CD4-positive, alpha-beta T cell (primary cell): ENCODE measurements at regions not wholly inside any gene's neighbourhood (a gene's known extent, or its start where the extent isn't known, plus 50 kb on each side); places are given as distances from the start of the nearest gene placed in this dataset.

ENCODE experiments used
- ATAC-seq: fragments of 200-7000 bp; cut with Tn5 transposase; one replicate; pipeline ENCODE4 v1.10.0; 2022; ENCODE audit warnings: mild to moderate bottlenecking; ENCODE audit not compliant: poor library complexity
- CTCF ChIA-PET: fragments of 350-600 bp; sonication (Branson Sonifier 250); formaldehyde crosslinking; loops from one replicate; lab custom pipeline; 2021; ENCODE audit warnings: antibody characterized with exemption, inconsistent platforms; lab: Charles Lee
- POLR2A ChIA-PET: fragments of 350-600 bp; sonication (Branson Sonifier 250); formaldehyde crosslinking; loops from one replicate; lab custom pipeline; 2021; ENCODE audit warnings: antibody characterized with exemption, inconsistent platforms; lab: Charles Lee
- DNase-seq, 14 experiments: peaks; one replicate each; pipeline ENCODE4 v3.0.0-alpha.2; 2013 to 2020; ENCODE audit warnings: mixed read lengths in 2 of 14
- H3K27ac ChIP-seq, 2 donors: one replicate each; pipeline versions ENCODE4 v1.5.1 to v1.7.0; 2013; ENCODE audit warnings: low read length in 2 of 2, low read depth in 1 of 2, mild to moderate bottlenecking in 1 of 2
- H3K27me3 ChIP-seq, 2 experiments: 1 replicate in 1 of 2; 2 replicates in 1 of 2; pipeline versions ENCODE4 v1.6.1 to v1.7.0; 2013; ENCODE audit warnings: low read length in 2 of 2, control low read depth in 1 of 2, mild to moderate bottlenecking in 1 of 2, moderate library complexity in 1 of 2; ENCODE audit not compliant: insufficient read depth in 2 of 2, control insufficient read depth in 1 of 2
- H3K36me3 ChIP-seq: one replicate; pipeline ENCODE4 v1.6.1; 2013; ENCODE audit warnings: low read length, control low read depth; ENCODE audit not compliant: insufficient read depth
- H3K4me1 ChIP-seq: one replicate; pipeline ENCODE4 v1.6.1; 2013; ENCODE audit warnings: low read length, control low read depth; ENCODE audit not compliant: insufficient read depth
- H3K4me3 ChIP-seq: one replicate; pipeline ENCODE4 v1.5.1; 2013; ENCODE audit warnings: mild to moderate bottlenecking, low read length, moderate library complexity
- H3K9me3 ChIP-seq, 2 experiments: 1 replicate in 1 of 2; 2 replicates in 1 of 2; pipeline versions ENCODE4 v1.6.1 to v1.7.0; 2013; ENCODE audit warnings: low read length in 2 of 2, mild to moderate bottlenecking in 2 of 2, control low read depth in 1 of 2, moderate library complexity in 1 of 2; ENCODE audit not compliant: control insufficient read depth in 1 of 2, insufficient read depth in 1 of 2
- H3K27ac Mint-ChIP-seq: one replicate; pipeline ENCODE4 v1.8.0; 2020; ENCODE audit warnings: mixed read lengths
- H3K27me3 Mint-ChIP-seq: one replicate; pipeline ENCODE4 v1.8.0; 2021; ENCODE audit warnings: mixed read lengths
- H3K36me3 Mint-ChIP-seq: one replicate; pipeline ENCODE4 v1.8.0; 2021; ENCODE audit warnings: low read depth, mixed read lengths
- H3K4me1 Mint-ChIP-seq: one replicate; pipeline ENCODE4 v1.8.0; 2021; ENCODE audit warnings: low read depth, mixed read lengths
- H3K4me3 Mint-ChIP-seq: one replicate; pipeline ENCODE4 v1.8.0; 2020; ENCODE audit warnings: mild to moderate bottlenecking, mixed read lengths
- H3K9me3 Mint-ChIP-seq: one replicate; pipeline ENCODE4 v1.8.0; 2020; ENCODE audit warnings: mixed read lengths
- CTCF ChIP-seq: fragments of 200-600 bp; IDR thresholded peaks from one replicate; pipeline ENCODE4 v1.8.0; 2022; ENCODE audit warnings: antibody characterized with exemption, mild to moderate bottlenecking
- intact Hi-C, 2 experiments: fragments of 100-400 bp; cut with DNase I in 1 of 2; cut with micrococcal nuclease in 1 of 2; formaldehyde crosslinking; loops; one replicate each; pipeline versions ENCODE4 v1.15.1 to v1.9.0; 2023 to 2025; cut with DNase I, micrococcal nuclease

- Histone ChIP-seq H3K27ac (no peak overlapping the region), H3K36me3 (no peaks in the 10 kb centered on the region), H3K4me3 (no peak overlapping the region), H3K27me3 (no peaks in the 10 kb centered on the region), H3K9me3 (no peaks in the 10 kb centered on the region), H3K4me1 (no peaks in the 10 kb centered on the region)
- no peak overlapping the region for H3K27ac Mint-ChIP-seq
- no peak for TF ChIP-seq CTCF
- ChIA-PET CTCF (no interaction called here), POLR2A (no interaction called here)
- intact Hi-C loops = no loop called here
- peaks cover 3% of the 10 kb centered on the region for H3K9me3 Mint-ChIP-seq
- no peak for ATAC-seq
- DNase-seq = no peak
- no peaks in the 10 kb centered on the region for H3K4me1 Mint-ChIP-seq
- H3K4me3 Mint-ChIP-seq = no peak overlapping the region
- H3K27me3 Mint-ChIP-seq = no peaks in the 10 kb centered on the region
- no peaks in the 10 kb centered on the region for H3K36me3 Mint-ChIP-seq
These were observed 829.4 kb downstream of the EPHA7 start for GRCh38 chr6:92589996-92590395.

- Mint-ChIP-seq H3K27ac (no peak overlapping the region), H3K4me1 (no peaks in the 10 kb centered on the region), H3K36me3 (no peaks in the 10 kb centered on the region), H3K27me3 (no peaks in the 10 kb centered on the region), H3K9me3 (peaks cover 3% of the 10 kb centered on the region), H3K4me3 (no peak overlapping the region)
- H3K4me1 ChIP-seq = no peaks in the 10 kb centered on the region
- H3K9me3 ChIP-seq = no peaks in the 10 kb centered on the region
- H3K27me3 ChIP-seq = no peaks in the 10 kb centered on the region
- POLR2A ChIA-PET = no interaction called here
- no peak for TF ChIP-seq CTCF
- no peak overlapping the region for H3K4me3 ChIP-seq
- CTCF ChIA-PET = no interaction called here
- no peak for DNase-seq
- no peak overlapping the region for H3K27ac ChIP-seq
- ATAC-seq = no peak
- intact Hi-C loops = no loop called here
- H3K36me3 ChIP-seq = no peaks in the 10 kb centered on the region
These were observed 831.2 kb downstream of the EPHA7 start for GRCh38 chr6:92588148-92588547.

GRCh38 chr6:92587525-92587924 lies 831.8 kb downstream of the EPHA7 start:
- Mint-ChIP-seq H3K27ac (no peak overlapping the region), H3K9me3 (peaks cover 3% of the 10 kb centered on the region), H3K4me1 (no peaks in the 10 kb centered on the region), H3K36me3 (no peaks in the 10 kb centered on the region), H3K4me3 (no peak overlapping the region), H3K27me3 (no peaks in the 10 kb centered on the region)
- H3K4me3 ChIP-seq = no peak overlapping the region
- DNase-seq (no peak), ATAC-seq (no peak)
- no peaks in the 10 kb centered on the region for H3K4me1 ChIP-seq
- intact Hi-C loops = no loop called here
- POLR2A ChIA-PET = no interaction called here
- TF ChIP-seq CTCF = no peak
- CTCF ChIA-PET = no interaction called here
- H3K27me3 ChIP-seq = no peaks in the 10 kb centered on the region
- H3K27ac ChIP-seq = no peak overlapping the region
- no peaks in the 10 kb centered on the region for H3K9me3 ChIP-seq
- no peaks in the 10 kb centered on the region for H3K36me3 ChIP-seq
